K562 (cell line): ENCODE measurements at regions not wholly inside any gene's neighbourhood (a gene's known extent, or its start where the extent isn't known, plus 50 kb on each side); places are given as distances from the start of the nearest gene placed in this dataset.

Experiments
- ATAC-seq: fragments of 200-7000 bp; cut with Tn5 transposase; 3 replicates; pipeline ENCODE4 v1.9.1; 2020; ENCODE audit warnings: moderate library complexity
- BruUV-seq: library from RNA; stranded (reverse); fragments of 400-500 nt; replicated peaks from 2 replicates; lab custom pipeline; 2021; lab: Mats Ljungman, UMichigan
- CTCF ChIA-PET: fragments of 300-600 bp; formaldehyde crosslinking; extraction: SDS; loops from one replicate; lab custom pipeline; 2021; ENCODE audit warnings: low intra/inter-chr PET ratio; lab: Yijun Ruan, JAX
- POLR2A ChIA-PET: fragments of 300-600, 350-650 bp; sonication (Branson Sonifier 250); formaldehyde crosslinking; extraction: SDS; loops from one replicate; lab custom pipeline; 2021; ENCODE audit warnings: antibody characterized with exemption, inconsistent platforms; lab: Yijun Ruan, JAX
- DNase-seq, 4 experiments: peaks; one replicate each; pipeline versions ENCODE4 v3.0.0 to v3.0.0-alpha.2; 2011 to 2018; ENCODE audit warnings: low spot score in 3 of 4, mixed read lengths in 3 of 4; ENCODE audit errors: extremely low read depth in 1 of 4
- FAIRE-seq: peaks from 2 replicates; lab custom pipeline; 2011; peaks lifted over from hg19 to GRCh38; lab: Jason Lieb, UNC
- H2AFZ ChIP-seq: 2 replicates; pipeline ENCODE4 v1.6.0; 2011; ENCODE audit warnings: low read depth, low read length, control low read depth, inconsistent platforms
- H3K27ac ChIP-seq: fragments of 200-600 bp; 3 replicates; pipeline ENCODE4 v1.8.0; 2011; ENCODE audit warnings: low read depth, mild to moderate bottlenecking, control low read depth, inconsistent platforms, low read length, moderate library complexity, mixed read lengths; ENCODE audit errors: extremely low read depth
- H3K27me3 ChIP-seq, 2 experiments: fragments of 300-600 bp in 1 of 2; 2 replicates in 1 of 2; 3 replicates in 1 of 2; pipeline versions ENCODE4 v1.6.0 to v1.8.0; 2011; ENCODE audit warnings: inconsistent platforms in 2 of 2, low read length in 2 of 2, mild to moderate bottlenecking in 1 of 2, mixed read lengths in 1 of 2, moderate library complexity in 1 of 2; ENCODE audit not compliant: control insufficient read depth in 2 of 2, insufficient read depth in 2 of 2
- H3K36me3 ChIP-seq: fragments of 300-600 bp; 3 replicates; pipeline ENCODE4 v1.8.0; 2011; ENCODE audit warnings: mild to moderate bottlenecking, low read length, inconsistent platforms; ENCODE audit not compliant: control insufficient read depth, insufficient read depth
- H3K4me1 ChIP-seq, 2 experiments: fragments of 200-600 bp in 1 of 2; replicated peaks in 1 of 2; 2 replicates in 1 of 2; 3 replicates in 1 of 2; pipeline versions ENCODE4 v1.5.1 to v1.8.0; 2011; ENCODE audit warnings: inconsistent platforms in 2 of 2, low read length in 2 of 2, mild to moderate bottlenecking in 1 of 2, mixed read lengths in 1 of 2, moderate library complexity in 1 of 2; ENCODE audit not compliant: control insufficient read depth in 2 of 2, insufficient read depth in 2 of 2
- H3K4me2 ChIP-seq: 2 replicates; pipeline ENCODE4 v1.6.1; 2011; ENCODE audit warnings: low read length, control low read depth, inconsistent platforms, mixed read lengths; ENCODE audit not compliant: insufficient read depth
- H3K4me3 ChIP-seq: fragments of 200-600 bp; sonication (generic), shearing (Covaris generic); 2 replicates; pipeline ENCODE4 v1.5.1; 2016; ENCODE audit warnings: control low read depth, inconsistent platforms
- H3K79me2 ChIP-seq: fragments of 200-600 bp; 3 replicates; pipeline ENCODE4 v1.8.0; 2011; ENCODE audit warnings: low read length, inconsistent platforms; ENCODE audit not compliant: control insufficient read depth, insufficient read depth
- H3K9ac ChIP-seq, 2 experiments: 2 replicates each; pipeline versions ENCODE4 v1.6.0 to v1.6.1; 2011; ENCODE audit warnings: low read depth in 2 of 2, low read length in 2 of 2, control low read depth in 1 of 2, inconsistent platforms in 1 of 2, mild to moderate bottlenecking in 1 of 2, mixed read lengths in 1 of 2; ENCODE audit not compliant: insufficient read depth in 1 of 2
- H3K9me1 ChIP-seq: one replicate; pipeline ENCODE4 v1.6.0; 2011; ENCODE audit warnings: inconsistent platforms, mild to moderate bottlenecking, low read length, moderate library complexity; ENCODE audit not compliant: control insufficient read depth, insufficient read depth
- H3K9me3 ChIP-seq: replicated peaks from 2 replicates; pipeline ENCODE4 v1.5.1; 2011; ENCODE audit warnings: low read depth, low read length, inconsistent platforms; ENCODE audit not compliant: control insufficient read depth, insufficient read depth
- H4K20me1 ChIP-seq: replicated peaks from 2 replicates; pipeline ENCODE4 v1.6.1; 2011; ENCODE audit warnings: low read length, inconsistent platforms, mixed read lengths; ENCODE audit not compliant: control insufficient read depth, insufficient read depth
- BCL6 ChIP-seq: fragments of 250-450 bp; sonication (Bioruptor Pico); IDR thresholded peaks from 2 replicates; pipeline ENCODE4 v1.4.0; 2020
- CBFA2T3 ChIP-seq: fragments of 450-650 bp; IDR thresholded peaks from 2 replicates; pipeline ENCODE4 v1.6.1; 2017
- CREB5 ChIP-seq: fragments of 250-450 bp; sonication (Bioruptor Pico); IDR thresholded peaks from 2 replicates; pipeline ENCODE4 v1.5.0; 2020; ENCODE audit warnings: mild to moderate bottlenecking
- HNRNPUL1 ChIP-seq: fragments of 200-400 bp; formaldehyde crosslinking; IDR thresholded peaks from 2 replicates; pipeline ENCODE4 v1.6.1; 2017; ENCODE audit warnings: low read length
- KDM2B ChIP-seq: fragments of 250-450 bp; sonication (Bioruptor Pico); IDR thresholded peaks from 2 replicates; pipeline ENCODE4 v1.8.0; 2021; ENCODE audit warnings: mild to moderate bottlenecking, moderate library complexity
- KLF13 ChIP-seq: fragments of 450-650 bp; IDR thresholded peaks from 2 replicates; pipeline ENCODE4 v1.6.1; 2016; ENCODE audit warnings: missing genetic modification characterization, low read depth, mild to moderate bottlenecking, missing compliant biosample characterization, moderate library complexity, borderline replicate concordance
- KLF16 ChIP-seq: IDR thresholded peaks from 2 replicates; pipeline ENCODE4 v1.6.1; 2016; ENCODE audit warnings: antibody characterized with exemption
- NFATC3 ChIP-seq: fragments of 450-650 bp; IDR thresholded peaks from 2 replicates; pipeline ENCODE4 v1.6.1; 2017; ENCODE audit warnings: mild to moderate bottlenecking
- NR4A1 ChIP-seq, 2 experiments: fragments of 250-450 bp in 1 of 2; fragments of 450-650 bp in 1 of 2; sonication (Bioruptor Pico) in 1 of 2; IDR thresholded peaks; 2 replicates each; pipeline versions ENCODE4 v1.4.0 to v1.6.1; 2016 to 2020; ENCODE audit warnings: mild to moderate bottlenecking in 2 of 2, missing compliant biosample characterization in 1 of 2, missing genetic modification characterization in 1 of 2, moderate library complexity in 1 of 2
- PHTF2 ChIP-seq: fragments of 250-450 bp; sonication (Bioruptor Pico); IDR thresholded peaks from 2 replicates; pipeline ENCODE4 v1.5.0; 2021; ENCODE audit warnings: mild to moderate bottlenecking
- PML ChIP-seq: IDR thresholded peaks from 2 replicates; pipeline ENCODE4 v1.6.1; 2012; ENCODE audit warnings: low read length, inconsistent platforms
- SIX5 ChIP-seq, 2 experiments: IDR thresholded peaks; 2 replicates each; pipeline ENCODE4 v1.6.1; 2011; ENCODE audit warnings: low read length in 2 of 2, borderline replicate concordance in 1 of 2, low read depth in 1 of 2, mild to moderate bottlenecking in 1 of 2, moderate library complexity in 1 of 2; ENCODE audit not compliant: insufficient read depth in 1 of 2
- TBL1XR1 ChIP-seq, 2 experiments: IDR thresholded peaks; 2 replicates each; pipeline ENCODE4 v1.6.1; 2012; ENCODE audit warnings: improper control_type of control experiment in 2 of 2, low read length in 2 of 2, mild to moderate bottlenecking in 1 of 2
- U2AF1 ChIP-seq: fragments of 200-400 bp; formaldehyde crosslinking; optimal IDR thresholded peaks from 2 replicates; pipeline ENCODE3; 2017; ENCODE audit warnings: mild to moderate bottlenecking, low read depth, low read length, moderate library complexity
- ZFP36 ChIP-seq: fragments of 150-350 bp; IDR thresholded peaks from 2 replicates; pipeline ENCODE4 v1.6.1; 2018; ENCODE audit warnings: low read length, low read depth; ENCODE audit not compliant: partially characterized antibody
- ZNF324 ChIP-seq: fragments of 250-450 bp; sonication (Bioruptor Pico); IDR thresholded peaks from 2 replicates; pipeline ENCODE4 v1.4.0; 2020; ENCODE audit warnings: mild to moderate bottlenecking
- ZNF609 ChIP-seq: sonication (generic); formaldehyde crosslinking; IDR thresholded peaks from 2 replicates; pipeline ENCODE4 v1.8.1; 2023; ENCODE audit warnings: missing genetic modification reagents, mild to moderate bottlenecking, borderline replicate concordance
- WGBS: fragments of 100-300 bp; shearing (Covaris generic); methylation state at CpG from one replicate; pipeline ENCODE4 v1.1.6; 2016; ENCODE audit warnings: low coverage, mixed read lengths; ENCODE audit not compliant: insufficient coverage; ENCODE audit errors: missing lambda C conversion rate; 5-methylcytosine and 5-hydroxymethylcytosine counted together
- in situ Hi-C: fragments of 300-500 bp; cut with MboI; formaldehyde crosslinking; loops from 4 replicates; pipeline ENCODE4 v1.15.0; 2018; ENCODE audit warnings: inconsistent platforms, mixed read lengths
- intact Hi-C: fragments of 100-400 bp; cut with micrococcal nuclease; formaldehyde crosslinking; loops from 2 replicates; pipeline ENCODE4 v1.14.2; 2022

- H3K27me3 ChIP-seq: peaks cover 37 to 68% of the 10 kb centered on the region in 2 experiments
- ChIA-PET POLR2A (interaction anchor here (0.6 to 1.2 kb wide), 4 partner anchors 8 to 335 kb away, joined by 3 read pairs; no protein-coding TSS in a partner anchor), CTCF (no interaction called here)
- no peak overlapping the region for H3K4me2 ChIP-seq
- no peak overlapping the region for H3K27ac ChIP-seq
- no peak overlapping the region for H3K4me3 ChIP-seq
- DNase-seq (no peak), ATAC-seq (no peak), FAIRE-seq (no peak)
- no peak overlapping the region for H3K9ac ChIP-seq
- no TSS peak for BruUV-seq
- in situ Hi-C loops (no loop called here), intact Hi-C loops (no loop called here)
- H3K36me3 ChIP-seq: no peaks in the 10 kb centered on the region
- under 1% methylated on average over 30 of the region's 30 CpGs for WGBS
- no peaks in the 10 kb centered on the region for H3K9me3 ChIP-seq
- H3K79me2 ChIP-seq: no peaks in the 10 kb centered on the region
- H2AFZ ChIP-seq: no peak overlapping the region
- H3K4me1 ChIP-seq: no peaks in the 10 kb centered on the region
- no peaks in the 10 kb centered on the region for H3K9me1 ChIP-seq
- H4K20me1 ChIP-seq: peaks cover 9% of the 10 kb centered on the region; the same call in 1 of the 2 replicates
- TF ChIP-seq KLF13 (no peak), ZFP36 (no peak), PHTF2 (CRISPR knock-in tag) (no peak), BCL6 (CRISPR knock-in tag) (no peak), CREB5 (CRISPR knock-in tag) (no peak), KDM2B (no peak), HNRNPUL1 (no peak), ZNF609 (CRISPR knock-in tag) (no peak), NR4A1 (CRISPR knock-in tag; IDR thresholded peaks at IDR 0.05) (no peak), NR4A1 (tag; IDR thresholded peaks at IDR 0.05) (no peak), TBL1XR1 (IDR thresholded peaks at IDR 0.05; ENCODE audit: low read length in 2 of 2) (no peak), NFATC3 (no peak), KLF16 (no peak), ZNF324 (CRISPR knock-in tag) (no peak), CBFA2T3 (no peak), U2AF1 (no peak), SIX5 (IDR thresholded peaks at IDR 0.05; ENCODE audit: borderline replicate concordance in 1 of 2, insufficient read depth in 1 of 2, low read depth in 1 of 2, low read length in 2 of 2) (no peak), PML (no peak)
Measured at GRCh38 chr1:10851024-10852013, 54.9 kb upstream of the CASZ1 start.
